Retinal pigment epithelial cell (primary cell): ENCODE measurements at regions not wholly inside any gene's neighbourhood (a gene's known extent, or its start where the extent isn't known, plus 50 kb on each side); places are given as distances from the start of the nearest gene placed in this dataset.

Experiments
- DNase-seq: peaks from one replicate; pipeline ENCODE4 v3.0.0-alpha.2; 2010; ENCODE audit warnings: low read depth
- H3K4me3 ChIP-seq: 2 replicates; pipeline ENCODE4 v1.5.1; 2011; ENCODE audit warnings: mild to moderate bottlenecking, low read length, control low read depth, moderate library complexity
- CTCF ChIP-seq: conservative IDR thresholded peaks from 2 replicates; pipeline ENCODE4 v1.5.1; 2011; ENCODE audit warnings: low read depth, low read length, control low read depth, inconsistent platforms

GRCh38 chr7:145876376-145876775 lies 240.2 kb upstream of the CNTNAP2 start:
- no peak for DNase-seq
- no peak overlapping the region for H3K4me3 ChIP-seq
- no peak for TF ChIP-seq CTCF

GRCh38 chr7:145875267-145875666 lies 241.3 kb upstream of the CNTNAP2 start:
- no peak for DNase-seq
- H3K4me3 ChIP-seq, result no peak overlapping the region
- no peak for TF ChIP-seq CTCF

- DNase-seq, result no peak
- TF ChIP-seq CTCF, result no peak
- H3K4me3 ChIP-seq, result no peak overlapping the region
Measured at GRCh38 chr7:145868935-145869334, 247.7 kb upstream of the CNTNAP2 start.

- no peak overlapping the region for H3K4me3 ChIP-seq
- no peak for TF ChIP-seq CTCF
- no peak for DNase-seq
Measured at GRCh38 chr7:145862212-145862611, 254.4 kb upstream of the CNTNAP2 start.

GRCh38 chr7:145860809-145861208 lies 255.8 kb upstream of the CNTNAP2 start:
- DNase-seq, result no peak
- TF ChIP-seq CTCF, result no peak
- no peak overlapping the region for H3K4me3 ChIP-seq

- no peak overlapping the region for H3K4me3 ChIP-seq
- DNase-seq, result no peak
- no peak for TF ChIP-seq CTCF
Measured at GRCh38 chr7:145850636-145851035, 266.0 kb upstream of the CNTNAP2 start.

- DNase-seq, result no peak
- H3K4me3 ChIP-seq, result no peak overlapping the region
- TF ChIP-seq CTCF, result peak; percentile 55
Measured at GRCh38 chr7:145848691-145849090, 267.9 kb upstream of the CNTNAP2 start.
